HepG2 (cell line): ENCODE measurements at regions not wholly inside any gene's neighbourhood (a gene's known extent, or its start where the extent isn't known, plus 50 kb on each side); places are given as distances from the start of the nearest gene placed in this dataset.

Experiments used
- ATAC-seq: fragments of 200-7000 bp; cut with Tn5 transposase; 3 replicates; pipeline ENCODE4 v1.9.1; 2020; ENCODE audit warnings: mild to moderate bottlenecking, moderate library complexity
- BruUV-seq: library from RNA; stranded (reverse); fragments of 400-500 nt; replicated peaks from 2 replicates; lab custom pipeline; 2021; lab: Mats Ljungman, UMichigan
- CTCF ChIA-PET: fragments of 300-600 bp; formaldehyde crosslinking; extraction: SDS; loops from one replicate; lab custom pipeline; 2021; ENCODE audit warnings: low total read pairs, inconsistent platforms, low intra/inter-chr PET ratio; lab: Yijun Ruan, JAX
- POLR2A ChIA-PET: fragments of 350-600 bp; sonication (Branson Sonifier 250); formaldehyde crosslinking; loops from one replicate; lab custom pipeline; 2020; ENCODE audit warnings: antibody characterized with exemption, inconsistent platforms; lab: Yijun Ruan, JAX
- DNase-seq: peaks from one replicate; pipeline ENCODE4 v3.0.0-alpha.2; 2015; ENCODE audit warnings: low spot score
- FAIRE-seq: peaks from 3 replicates; lab custom pipeline; 2011; peaks lifted over from hg19 to GRCh38; lab: Jason Lieb, UNC
- H2AFZ ChIP-seq: one replicate; pipeline ENCODE4 v1.6.1; 2011; ENCODE audit warnings: low read length, inconsistent platforms
- H3K27ac ChIP-seq: fragments of 300-600 bp; 3 replicates; pipeline ENCODE4 v1.8.0; 2011; ENCODE audit warnings: mixed run types, mild to moderate bottlenecking, mixed read lengths, low read length, inconsistent platforms; ENCODE audit not compliant: insufficient read depth; ENCODE audit errors: extremely low read length
- H3K27me3 ChIP-seq, 2 experiments: fragments of 200-600 bp in 1 of 2; 2 replicates in 1 of 2; 3 replicates in 1 of 2; pipeline versions ENCODE4 v1.6.0 to v1.8.0; 2011; ENCODE audit warnings: low read length in 2 of 2, mild to moderate bottlenecking in 2 of 2, moderate library complexity in 2 of 2, inconsistent platforms in 1 of 2; ENCODE audit not compliant: insufficient read depth in 2 of 2, control insufficient read depth in 1 of 2
- H3K36me3 ChIP-seq, 2 experiments: fragments of 200-600 bp in 1 of 2; replicated peaks in 1 of 2; 2 replicates in 1 of 2; 3 replicates in 1 of 2; pipeline versions ENCODE4 v1.5.1 to v1.8.0; 2011; ENCODE audit warnings: low read length in 2 of 2, inconsistent platforms in 1 of 2; ENCODE audit not compliant: insufficient read depth in 2 of 2, control insufficient read depth in 1 of 2
- H3K4me1 ChIP-seq: 2 replicates; pipeline ENCODE4 v1.5.1; 2012; ENCODE audit warnings: low read length, inconsistent platforms; ENCODE audit not compliant: insufficient read depth
- H3K4me2 ChIP-seq: 2 replicates; pipeline ENCODE4 v1.6.0; 2011; ENCODE audit warnings: low read depth, low read length, inconsistent platforms
- H3K4me3 ChIP-seq, 3 experiments: fragments of 200-600 bp in 1 of 3; sonication (generic), shearing (Covaris generic) in 1 of 3; replicated peaks in 1 of 3; 2 replicates each; pipeline ENCODE4 v1.5.1; 2011 to 2016; ENCODE audit warnings: low read length in 3 of 3, inconsistent platforms in 2 of 3, low read depth in 2 of 3, mild to moderate bottlenecking in 2 of 3, control low read depth in 1 of 3, mixed read lengths in 1 of 3; ENCODE audit not compliant: insufficient read depth in 1 of 3
- H3K79me2 ChIP-seq: one replicate; pipeline ENCODE4 v1.6.1; 2011; ENCODE audit warnings: low read length, inconsistent platforms; ENCODE audit not compliant: insufficient read depth
- H3K9ac ChIP-seq: 2 replicates; pipeline ENCODE4 v1.6.0; 2011; ENCODE audit warnings: mild to moderate bottlenecking, low read depth, low read length, inconsistent platforms; ENCODE audit not compliant: insufficient read depth
- H3K9me3 ChIP-seq: 2 replicates; pipeline ENCODE4 v1.5.1; 2012; ENCODE audit warnings: mild to moderate bottlenecking, low read length
- H4K20me1 ChIP-seq: 2 replicates; pipeline ENCODE4 v1.6.0; 2011; ENCODE audit warnings: inconsistent platforms, mild to moderate bottlenecking, low read length, moderate library complexity; ENCODE audit not compliant: insufficient read depth
- CREB1 ChIP-seq, 2 experiments: fragments of 450-650 bp in 1 of 2; IDR thresholded peaks; 2 replicates each; pipeline ENCODE4 v1.6.1; 2016 to 2017; ENCODE audit warnings: control low read depth in 1 of 2, mild to moderate bottlenecking in 1 of 2, missing compliant biosample characterization in 1 of 2, missing genetic modification characterization in 1 of 2
- SRSF4 ChIP-seq: fragments of 200-400 bp; formaldehyde crosslinking; IDR thresholded peaks from one replicate; pipeline ENCODE4 v1.6.1; 2018; ENCODE audit warnings: mild to moderate bottlenecking, low read depth, low read length, moderate library complexity; ENCODE audit not compliant: poor library complexity, severe bottlenecking
- TMF1 ChIP-seq: sonication (generic); formaldehyde crosslinking; IDR thresholded peaks from 2 replicates; pipeline ENCODE4 v1.8.1; 2022; ENCODE audit warnings: low read depth, missing genetic modification reagents
- ZNF451 ChIP-seq: sonication (generic); formaldehyde crosslinking; IDR thresholded peaks from 2 replicates; pipeline ENCODE4 v1.5.0; 2020; ENCODE audit warnings: mild to moderate bottlenecking, missing genetic modification reagents
- ZNF713 ChIP-seq: sonication (generic); formaldehyde crosslinking; IDR thresholded peaks from 2 replicates; pipeline ENCODE4 v1.4.0; 2020; ENCODE audit warnings: mild to moderate bottlenecking, missing genetic modification reagents
- WGBS: methylation state at CpG from one replicate; pipeline ENCODE4 v1.1.6; 2017; ENCODE audit warnings: low lambda C conversion rate; 5-methylcytosine and 5-hydroxymethylcytosine counted together
- in situ Hi-C: cut with HindIII; loops from 2 replicates; pipeline ENCODE4 v1.10.0; 2017; ENCODE audit warnings: low pct_unique_long_range_greater_than_20kb; ENCODE audit not compliant: extremely low pct_ligation_motif_present
- intact Hi-C: fragments of 100-400 bp; cut with micrococcal nuclease; formaldehyde crosslinking; loops from one replicate; pipeline ENCODE4 v1.10.0; 2022; ENCODE audit not compliant: unreplicated experiment
- TF ChIP-seq, protein P1 (sequence below): fragments of 450-650 bp; IDR thresholded peaks from 2 replicates; pipeline ENCODE4 v1.6.1; 2016
- TF ChIP-seq, protein P2 (sequence below): sonication (generic); formaldehyde crosslinking; IDR thresholded peaks from 2 replicates; pipeline ENCODE4 v1.8.1; 2023; ENCODE audit warnings: mild to moderate bottlenecking, missing genetic modification reagents, borderline replicate concordance

DNA sequence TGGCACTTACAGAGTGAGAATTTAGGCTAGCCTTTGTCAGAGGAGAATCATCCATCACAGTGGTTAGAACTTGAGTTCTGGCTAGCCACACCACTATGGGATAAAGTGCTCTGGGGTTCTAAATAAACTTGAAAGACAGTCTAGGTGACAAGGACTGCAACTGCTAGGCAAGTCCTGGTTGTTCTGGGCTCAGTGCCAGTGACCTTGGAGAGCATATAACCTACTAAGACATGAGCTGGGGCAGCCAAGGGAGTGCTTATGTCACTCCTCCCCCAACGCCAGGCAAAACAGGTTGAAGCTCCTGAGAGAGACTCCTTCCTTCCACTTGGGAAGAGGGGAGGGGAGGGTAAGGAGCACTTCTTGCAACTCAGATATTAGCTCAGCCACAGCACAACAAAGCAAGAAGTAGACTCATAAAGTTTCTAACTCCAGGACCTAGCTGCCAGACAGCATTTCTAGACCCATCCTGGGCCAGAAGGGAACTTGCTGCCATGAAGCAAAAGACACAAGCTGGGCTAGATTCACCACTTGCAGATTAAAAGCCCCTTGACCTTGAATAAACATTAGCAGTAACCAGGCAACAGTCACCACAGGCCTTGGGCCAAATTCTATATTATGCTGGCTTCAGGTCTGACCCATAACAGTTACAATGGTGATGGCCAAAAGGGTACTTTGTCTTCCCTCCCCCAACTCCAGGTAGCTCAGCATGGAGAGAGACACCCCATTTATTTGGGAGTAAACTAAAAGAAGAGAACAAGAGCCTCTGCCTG is 963.7 kb downstream of the PLOD2 start:
- CTCF ChIA-PET = no interaction called here
- no peak overlapping the region for H3K4me2 ChIP-seq
- intact Hi-C loops (no loop called here), in situ Hi-C loops (no loop called here)
- H4K20me1 ChIP-seq = no peaks in the 10 kb centered on the region
- H3K27me3 ChIP-seq = no peaks in the 10 kb centered on the region
- TF ChIP-seq SRSF4 (no peak), ZNF451 (CRISPR knock-in tag) (no peak), TMF1 (CRISPR knock-in tag) (no peak), CREB1 (IDR thresholded peaks at IDR 0.05) (no peak), CREB1 (CRISPR knock-in tag; IDR thresholded peaks at IDR 0.05) (no peak), ZNF713 (CRISPR knock-in tag) (no peak)
- TF ChIP-seq, protein P1, sequence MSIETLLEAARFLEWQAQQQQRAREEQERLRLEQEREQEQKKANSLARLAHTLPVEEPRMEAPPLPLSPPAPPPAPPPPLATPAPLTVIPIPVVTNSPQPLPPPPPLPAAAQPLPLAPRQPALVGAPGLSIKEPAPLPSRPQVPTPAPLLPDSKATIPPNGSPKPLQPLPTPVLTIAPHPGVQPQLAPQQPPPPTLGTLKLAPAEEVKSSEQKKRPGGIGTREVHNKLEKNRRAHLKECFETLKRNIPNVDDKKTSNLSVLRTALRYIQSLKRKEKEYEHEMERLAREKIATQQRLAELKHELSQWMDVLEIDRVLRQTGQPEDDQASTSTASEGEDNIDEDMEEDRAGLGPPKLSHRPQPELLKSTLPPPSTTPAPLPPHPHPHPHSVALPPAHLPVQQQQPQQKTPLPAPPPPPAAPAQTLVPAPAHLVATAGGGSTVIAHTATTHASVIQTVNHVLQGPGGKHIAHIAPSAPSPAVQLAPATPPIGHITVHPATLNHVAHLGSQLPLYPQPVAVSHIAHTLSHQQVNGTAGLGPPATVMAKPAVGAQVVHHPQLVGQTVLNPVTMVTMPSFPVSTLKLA = no peak
- TF ChIP-seq, protein P2, sequence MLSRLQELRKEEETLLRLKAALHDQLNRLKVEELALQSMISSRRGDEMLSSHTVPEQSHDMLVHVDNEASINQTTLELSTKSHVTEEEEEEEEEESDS (CRISPR knock-in tag) = no peak
- POLR2A ChIA-PET = no interaction called here
- no peak overlapping the region for H3K4me3 ChIP-seq
- H3K27ac ChIP-seq = no peak overlapping the region
- DNase-seq (no peak), FAIRE-seq (no peak), ATAC-seq (no peak)
- no peak overlapping the region for H2AFZ ChIP-seq
- no peaks in the 10 kb centered on the region for H3K79me2 ChIP-seq
- no TSS peak for BruUV-seq
- no CpG with 5 or more reads among the region's 1 CpG for WGBS
- H3K36me3 ChIP-seq = no peaks in the 10 kb centered on the region
- H3K9ac ChIP-seq = no peak overlapping the region
- H3K4me1 ChIP-seq = peaks cover 5% of the 10 kb centered on the region
- no peaks in the 10 kb centered on the region for H3K9me3 ChIP-seq
